Body of pancreas (tissue), 4 donors: ENCODE measurements at regions not wholly inside any gene's neighbourhood (a gene's known extent, or its start where the extent isn't known, plus 50 kb on each side); places are given as distances from the start of the nearest gene placed in this dataset.

Experiments
- CTCF ChIP-seq, 7 experiments: fragments of 450-650 bp in 4 of 7; fragments of 200-600 bp in 3 of 7; sonication (generic) in 3 of 7; IDR thresholded peaks; one replicate each; pipeline ENCODE4 v1.5.1; 2016 to 2019; ENCODE audit warnings: antibody characterized with exemption in 7 of 7
- POLR2A ChIP-seq, 3 donors: fragments of 450-650 bp; IDR thresholded peaks; one replicate each; pipeline ENCODE4 v1.6.1; 2016; ENCODE audit warnings: antibody characterized with exemption in 3 of 3, mild to moderate bottlenecking in 2 of 3

GRCh38 chr1:181251713-181252075 lies 163.2 kb downstream of the IER5 start:
- TF ChIP-seq CTCF (IDR thresholded peaks at IDR 0.05) (no peak), POLR2A (IDR thresholded peaks at IDR 0.05) (no peak)
